ENCODE measurements at regions not wholly inside any gene's neighbourhood (a gene's known extent, or its start where the extent isn't known, plus 50 kb on each side); places are given as distances from the start of the nearest gene placed in this dataset.

DNA sequence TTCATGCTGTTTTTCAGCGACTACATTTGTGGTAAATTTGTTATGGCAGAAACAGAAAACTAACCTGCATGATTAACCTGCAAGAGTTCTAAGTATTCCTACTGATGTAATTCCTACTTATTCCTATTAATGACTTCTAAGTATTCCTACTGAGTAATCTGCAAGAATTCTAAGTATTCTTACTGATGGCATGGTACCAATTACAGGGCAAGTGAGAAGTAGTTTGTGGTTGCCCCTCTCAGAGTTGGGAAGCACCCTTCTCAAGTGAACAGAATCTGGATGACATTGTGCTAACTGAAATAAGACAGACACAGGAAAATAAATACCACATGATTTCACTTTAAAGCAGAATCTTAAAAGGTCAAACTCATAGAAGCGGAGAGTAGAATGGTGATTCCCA lies 100.9 kb upstream of the CPNE8 start:
- Histone ChIP-seq H4K91ac (ENCODE audit: low read length) (no peak overlapping the region), H3K4me2 (ENCODE audit: low read length, poor library complexity, severe bottlenecking) (no peak overlapping the region), H3K79me1 (replicated peaks; ENCODE audit: low read length, poor library complexity, severe bottlenecking) (no peaks in the 10 kb centered on the region), H3K18ac (ENCODE audit: low read depth in 1 of 2, low read length in 2 of 2) (no peak overlapping the region), H2BK12ac (ENCODE audit: low read length in 2 of 2) (no peak overlapping the region), H3K27ac (ENCODE audit: low read length, poor library complexity, severe bottlenecking) (no peak overlapping the region), H2BK15ac (ENCODE audit: low read depth, poor library complexity, severe bottlenecking) (no peak overlapping the region), H3K9me3 (ENCODE audit: control insufficient read depth, low read length) (no peaks in the 10 kb centered on the region), H2AK5ac (ENCODE audit: low read length, severe bottlenecking) (no peak overlapping the region), H4K8ac (ENCODE audit: low read length) (no peak overlapping the region), H2AFZ (ENCODE audit: low read depth, low read length) (no peak overlapping the region), H3K36me3 (ENCODE audit: control insufficient read depth in 1 of 2, insufficient read depth in 2 of 2, low read depth in 1 of 2, low read length in 2 of 2) (no peaks in the 10 kb centered on the region), H3K27me3 (ENCODE audit: control insufficient read depth in 1 of 2, insufficient read depth in 1 of 2, low read length in 2 of 2) (no peaks in the 10 kb centered on the region), H3K14ac (ENCODE audit: low read length in 2 of 2) (no peak overlapping the region), H2BK5ac (ENCODE audit: low read depth, low read length, poor library complexity, severe bottlenecking) (no peak overlapping the region), H2BK120ac (ENCODE audit: low read depth, low read length) (no peak overlapping the region), H3K4me1 (ENCODE audit: control insufficient read depth, insufficient read depth, low read depth, low read length) (no peaks in the 10 kb centered on the region), H3K4me3 (ENCODE audit: insufficient read depth in 1 of 2, low read depth in 1 of 2, low read length in 2 of 2) (no peak overlapping the region), H3K23ac (ENCODE audit: low read length in 2 of 2) (no peak overlapping the region), H3K4ac (ENCODE audit: low read depth in 1 of 2, low read length in 2 of 2) (no peak overlapping the region), H3K9ac (ENCODE audit: low read length) (no peak overlapping the region)
- DNase-seq = no peak
- WGBS = no CpG with 5 or more reads among the region's 2 CpGs

DNA sequence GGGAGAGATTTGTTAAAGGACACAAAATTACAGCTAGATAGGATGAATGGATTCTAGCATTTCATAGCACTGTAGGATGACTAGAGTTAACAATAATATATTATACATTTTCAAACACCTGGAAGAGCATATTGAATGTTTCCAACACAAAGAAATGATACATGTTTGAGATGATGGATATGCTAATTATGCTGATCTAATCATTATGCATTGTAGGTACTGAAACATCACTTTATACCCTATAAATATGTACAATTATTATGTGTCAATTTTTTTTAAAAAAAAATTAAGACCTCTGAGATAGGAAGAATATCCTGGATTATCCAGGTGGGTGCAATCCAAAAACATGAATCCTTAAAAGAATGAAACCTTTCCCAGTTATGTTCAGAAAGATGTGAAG lies 100.3 kb upstream of the CPNE8 start:
- H2BK15ac ChIP-seq (ENCODE audit: low read depth, poor library complexity, severe bottlenecking) = no peak overlapping the region
- no peaks in the 10 kb centered on the region for H3K79me1 ChIP-seq (replicated peaks; ENCODE audit: low read length, poor library complexity, severe bottlenecking)
- H2BK5ac ChIP-seq (ENCODE audit: low read depth, low read length, poor library complexity, severe bottlenecking) = no peak overlapping the region
- H2BK12ac ChIP-seq (ENCODE audit: low read length in 2 of 2) = no peak overlapping the region
- no peak overlapping the region for H3K27ac ChIP-seq (ENCODE audit: low read length, poor library complexity, severe bottlenecking)
- H3K9ac ChIP-seq (ENCODE audit: low read length) = no peak overlapping the region
- no peak overlapping the region for H2BK120ac ChIP-seq (ENCODE audit: low read depth, low read length)
- H3K4ac ChIP-seq (ENCODE audit: low read depth in 1 of 2, low read length in 2 of 2) = no peak overlapping the region
- no peaks in the 10 kb centered on the region for H3K4me1 ChIP-seq (ENCODE audit: control insufficient read depth, insufficient read depth, low read depth, low read length)
- H3K9me3 ChIP-seq (ENCODE audit: control insufficient read depth, low read length) = no peaks in the 10 kb centered on the region
- no peak overlapping the region for H3K4me3 ChIP-seq (ENCODE audit: insufficient read depth in 1 of 2, low read depth in 1 of 2, low read length in 2 of 2)
- H2AK5ac ChIP-seq (ENCODE audit: low read length, severe bottlenecking) = no peak overlapping the region
- no peak overlapping the region for H3K23ac ChIP-seq (ENCODE audit: low read length in 2 of 2)
- no peak overlapping the region for H3K14ac ChIP-seq (ENCODE audit: low read length in 2 of 2)
- H3K27me3 ChIP-seq (ENCODE audit: control insufficient read depth in 1 of 2, insufficient read depth in 1 of 2, low read length in 2 of 2) = no peaks in the 10 kb centered on the region
- no peak overlapping the region for H2AFZ ChIP-seq (ENCODE audit: low read depth, low read length)
- no peaks in the 10 kb centered on the region for H3K36me3 ChIP-seq (ENCODE audit: control insufficient read depth in 1 of 2, insufficient read depth in 2 of 2, low read depth in 1 of 2, low read length in 2 of 2)
- H4K8ac ChIP-seq (ENCODE audit: low read length) = no peak overlapping the region
- DNase-seq = no peak
- no peak overlapping the region for H4K91ac ChIP-seq (ENCODE audit: low read length)
- no peak overlapping the region for H3K4me2 ChIP-seq (ENCODE audit: low read length, poor library complexity, severe bottlenecking)
- no peak overlapping the region for H3K18ac ChIP-seq (ENCODE audit: low read depth in 1 of 2, low read length in 2 of 2)

DNA sequence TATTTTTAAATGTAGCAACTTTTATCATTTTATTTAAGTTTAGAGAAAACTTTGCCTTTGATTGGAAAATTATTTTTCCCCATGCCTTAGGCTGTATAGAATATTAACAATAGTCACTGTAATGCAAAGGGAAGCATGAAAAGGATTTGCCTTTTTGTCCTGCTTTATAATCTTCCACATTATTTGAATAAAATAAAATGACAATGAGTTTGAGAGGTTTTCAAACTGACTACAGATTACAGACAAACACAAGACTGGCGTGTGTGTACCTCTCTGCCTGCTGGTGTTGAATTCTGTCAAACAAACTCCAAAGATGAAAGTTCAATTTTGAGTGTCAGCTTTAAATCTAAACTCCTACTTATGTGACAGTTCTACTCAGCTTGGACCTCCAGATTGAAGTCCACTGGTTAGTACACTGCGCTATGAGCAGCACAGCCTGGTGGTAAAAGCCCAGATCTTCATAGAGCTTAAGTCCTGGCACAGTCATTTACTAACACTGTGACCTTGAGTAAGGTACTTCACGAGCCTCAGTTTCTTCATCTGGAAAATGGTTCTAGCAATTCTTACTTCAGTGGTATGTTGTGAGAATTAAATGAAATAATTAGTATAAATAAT lies 98.3 kb upstream of the CPNE8 start:
- no peak overlapping the region for H3K27ac ChIP-seq (ENCODE audit: low read length, poor library complexity, severe bottlenecking)
- H2BK15ac ChIP-seq (ENCODE audit: low read depth, poor library complexity, severe bottlenecking) = no peak overlapping the region
- H3K23ac ChIP-seq (ENCODE audit: low read length in 2 of 2) = no peak overlapping the region
- no peak overlapping the region for H4K91ac ChIP-seq (ENCODE audit: low read length)
- no peak overlapping the region for H3K4me2 ChIP-seq (ENCODE audit: low read length, poor library complexity, severe bottlenecking)
- no peak overlapping the region for H2AK5ac ChIP-seq (ENCODE audit: low read length, severe bottlenecking)
- no peak overlapping the region for H4K8ac ChIP-seq (ENCODE audit: low read length)
- no peak overlapping the region for H3K9ac ChIP-seq (ENCODE audit: low read length)
- H3K4me3 ChIP-seq (ENCODE audit: insufficient read depth in 1 of 2, low read depth in 1 of 2, low read length in 2 of 2) = no peak overlapping the region
- no peak for DNase-seq
- no peak overlapping the region for H3K14ac ChIP-seq (ENCODE audit: low read length in 2 of 2)
- 38% methylated on average over 2 of the region's 3 CpGs for WGBS
- H2BK12ac ChIP-seq (ENCODE audit: low read length in 2 of 2) = no peak overlapping the region
- H3K36me3 ChIP-seq (ENCODE audit: control insufficient read depth in 1 of 2, insufficient read depth in 2 of 2, low read depth in 1 of 2, low read length in 2 of 2) = no peaks in the 10 kb centered on the region
- no peak overlapping the region for H2BK5ac ChIP-seq (ENCODE audit: low read depth, low read length, poor library complexity, severe bottlenecking)
- no peaks in the 10 kb centered on the region for H3K79me1 ChIP-seq (replicated peaks; ENCODE audit: low read length, poor library complexity, severe bottlenecking)
- H3K4me1 ChIP-seq (ENCODE audit: control insufficient read depth, insufficient read depth, low read depth, low read length) = no peaks in the 10 kb centered on the region
- no peak overlapping the region for H2AFZ ChIP-seq (ENCODE audit: low read depth, low read length)
- no peak overlapping the region for H3K18ac ChIP-seq (ENCODE audit: low read depth in 1 of 2, low read length in 2 of 2)
- H2BK120ac ChIP-seq (ENCODE audit: low read depth, low read length) = no peak overlapping the region
- no peaks in the 10 kb centered on the region for H3K9me3 ChIP-seq (ENCODE audit: control insufficient read depth, low read length)
- no peaks in the 10 kb centered on the region for H3K27me3 ChIP-seq (ENCODE audit: control insufficient read depth in 1 of 2, insufficient read depth in 1 of 2, low read length in 2 of 2)
- H3K4ac ChIP-seq (ENCODE audit: low read depth in 1 of 2, low read length in 2 of 2) = no peak overlapping the region

DNA sequence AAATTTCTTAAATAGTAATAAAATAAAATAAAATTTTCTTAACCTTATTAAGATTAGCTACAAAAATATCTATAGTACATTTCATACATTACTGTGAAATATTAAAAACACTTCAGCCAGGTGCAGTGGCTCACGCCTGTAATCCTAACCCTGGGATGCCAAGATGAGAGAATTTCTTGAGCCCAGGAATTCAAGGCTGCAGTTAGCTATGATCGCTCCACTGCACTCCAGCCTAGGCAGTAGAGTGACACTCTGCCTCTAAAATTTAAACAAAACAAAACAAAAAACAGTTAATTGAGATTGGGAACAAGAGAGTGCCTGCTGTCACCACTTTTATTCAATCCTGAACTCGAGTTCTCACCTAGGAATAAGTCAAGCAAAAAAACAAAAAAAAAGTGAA lies 95.0 kb upstream of the CPNE8 start:
- Histone ChIP-seq H4K8ac (ENCODE audit: low read length) (no peak overlapping the region), H3K4ac (ENCODE audit: low read depth in 1 of 2, low read length in 2 of 2) (no peak overlapping the region), H3K79me1 (replicated peaks; ENCODE audit: low read length, poor library complexity, severe bottlenecking) (no peaks in the 10 kb centered on the region), H3K23ac (ENCODE audit: low read length in 2 of 2) (no peak overlapping the region), H3K4me2 (ENCODE audit: low read length, poor library complexity, severe bottlenecking) (no peak overlapping the region), H3K36me3 (ENCODE audit: control insufficient read depth in 1 of 2, insufficient read depth in 2 of 2, low read depth in 1 of 2, low read length in 2 of 2) (no peaks in the 10 kb centered on the region), H2BK12ac (ENCODE audit: low read length in 2 of 2) (no peak overlapping the region), H2AK5ac (ENCODE audit: low read length, severe bottlenecking) (no peak overlapping the region), H2BK15ac (ENCODE audit: low read depth, poor library complexity, severe bottlenecking) (no peak overlapping the region), H3K18ac (ENCODE audit: low read depth in 1 of 2, low read length in 2 of 2) (no peak overlapping the region), H4K91ac (ENCODE audit: low read length) (no peak overlapping the region), H3K4me1 (ENCODE audit: control insufficient read depth, insufficient read depth, low read depth, low read length) (no peaks in the 10 kb centered on the region), H2BK5ac (ENCODE audit: low read depth, low read length, poor library complexity, severe bottlenecking) (no peak overlapping the region), H2BK120ac (ENCODE audit: low read depth, low read length) (no peak overlapping the region), H3K4me3 (ENCODE audit: insufficient read depth in 1 of 2, low read depth in 1 of 2, low read length in 2 of 2) (no peak overlapping the region), H3K9ac (ENCODE audit: low read length) (no peak overlapping the region), H3K27me3 (ENCODE audit: control insufficient read depth in 1 of 2, insufficient read depth in 1 of 2, low read length in 2 of 2) (no peaks in the 10 kb centered on the region), H3K14ac (ENCODE audit: low read length in 2 of 2) (no peak overlapping the region), H3K9me3 (ENCODE audit: control insufficient read depth, low read length) (no peaks in the 10 kb centered on the region), H3K27ac (ENCODE audit: low read length, poor library complexity, severe bottlenecking) (no peak overlapping the region), H2AFZ (ENCODE audit: low read depth, low read length) (no peak overlapping the region)
- no peak for DNase-seq
- WGBS = 35% methylated on average over 1 of the region's 3 CpGs
